ENCODE measurements at regions not wholly inside any gene's neighbourhood (a gene's known extent, or its start where the extent isn't known, plus 50 kb on each side); places are given as distances from the start of the nearest gene placed in this dataset.

- TF ChIP-seq CTCF (IDR thresholded peaks at IDR 0.05; ENCODE audit: low read depth, low read length, missing input control) (no peak), RAD21 (IDR thresholded peaks at IDR 0.05) (no peak)
Measured at GRCh38 chr10:91034494-91035159, 113.7 kb upstream of the ANKRD1 start.
